ENCODE measurements at regions not wholly inside any gene's neighbourhood (a gene's known extent, or its start where the extent isn't known, plus 50 kb on each side); places are given as distances from the start of the nearest gene placed in this dataset.

GRCh38 chr11:56852131-56852530 is 103.6 kb upstream of the OR9G4 start:
- TF ChIP-seq, protein P1, sequence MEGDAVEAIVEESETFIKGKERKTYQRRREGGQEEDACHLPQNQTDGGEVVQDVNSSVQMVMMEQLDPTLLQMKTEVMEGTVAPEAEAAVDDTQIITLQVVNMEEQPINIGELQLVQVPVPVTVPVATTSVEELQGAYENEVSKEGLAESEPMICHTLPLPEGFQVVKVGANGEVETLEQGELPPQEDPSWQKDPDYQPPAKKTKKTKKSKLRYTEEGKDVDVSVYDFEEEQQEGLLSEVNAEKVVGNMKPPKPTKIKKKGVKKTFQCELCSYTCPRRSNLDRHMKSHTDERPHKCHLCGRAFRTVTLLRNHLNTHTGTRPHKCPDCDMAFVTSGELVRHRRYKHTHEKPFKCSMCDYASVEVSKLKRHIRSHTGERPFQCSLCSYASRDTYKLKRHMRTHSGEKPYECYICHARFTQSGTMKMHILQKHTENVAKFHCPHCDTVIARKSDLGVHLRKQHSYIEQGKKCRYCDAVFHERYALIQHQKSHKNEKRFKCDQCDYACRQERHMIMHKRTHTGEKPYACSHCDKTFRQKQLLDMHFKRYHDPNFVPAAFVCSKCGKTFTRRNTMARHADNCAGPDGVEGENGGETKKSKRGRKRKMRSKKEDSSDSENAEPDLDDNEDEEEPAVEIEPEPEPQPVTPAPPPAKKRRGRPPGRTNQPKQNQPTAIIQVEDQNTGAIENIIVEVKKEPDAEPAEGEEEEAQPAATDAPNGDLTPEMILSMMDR (IDR thresholded peaks at IDR 0.05) = no peak
- TF ChIP-seq POLR2A (IDR thresholded peaks at IDR 0.05) = no peak
- TF ChIP-seq POLR2AphosphoS5 (IDR thresholded peaks at IDR 0.05) = no peak
- no peak for TF ChIP-seq EP300 (IDR thresholded peaks at IDR 0.05; ENCODE audit: low read depth)

Measured in transverse colon (tissue), 4 donors.